CD4-positive, alpha-beta T cell treated with Interleukin-15 for 1 hour (primary cell): ENCODE measurements at regions not wholly inside any gene's neighbourhood (a gene's known extent, or its start where the extent isn't known, plus 50 kb on each side); places are given as distances from the start of the nearest gene placed in this dataset.
A peak's percentile ranks its signal among the peaks of the same experiment; 100 is the strongest.
"Not testable (repeated sequence)": the region's sequence is repeated elsewhere in the genome, so short reads cannot be mapped to it uniquely, and the experiment has no call there.

Experiments
- DNase-seq: peaks from one replicate; pipeline ENCODE4 v3.0.0-alpha.2; 2020

GRCh38 chr12:31819427-31819826, 90.6 kb upstream of the AMN1 start:
- DNase-seq, result no peak

- no peak for DNase-seq
Measured at GRCh38 chr12:31818623-31819268, 89.9 kb upstream of the AMN1 start.

- no peak for DNase-seq
Measured at GRCh38 chr12:31817120-31817519, 88.3 kb upstream of the AMN1 start.

GRCh38 chr12:31815096-31815495, 86.3 kb upstream of the AMN1 start:
- DNase-seq, result no peak

- DNase-seq, result no peak
Measured at GRCh38 chr12:31813305-31813704, 84.5 kb upstream of the AMN1 start.

GRCh38 chr12:31807773-31808097, 78.9 kb upstream of the AMN1 start:
- DNase-seq, result no peak

GRCh38 chr12:31807081-31807772, 78.4 kb upstream of the AMN1 start:
- DNase-seq, result peak; percentile 21

- DNase-seq, result not testable (repeated sequence)
Measured at GRCh38 chr12:31805681-31806080, 76.9 kb upstream of the AMN1 start.

GRCh38 chr12:31804707-31805106, 75.9 kb upstream of the AMN1 start:
- not testable (repeated sequence) for DNase-seq

GRCh38 chr12:31804185-31804504, 75.3 kb upstream of the AMN1 start:
- no peak for DNase-seq

GRCh38 chr12:31803306-31804184, 74.7 kb upstream of the AMN1 start:
- no peak for DNase-seq

- DNase-seq, result no peak
Measured at GRCh38 chr12:31801872-31802271, 73.1 kb upstream of the AMN1 start.

GRCh38 chr12:31797230-31797872, 68.5 kb upstream of the AMN1 start:
- DNase-seq, result peak; percentile 23

- DNase-seq, result no peak
Measured at GRCh38 chr12:31796270-31796951, 67.6 kb upstream of the AMN1 start.

GRCh38 chr12:31794745-31795144, 65.9 kb upstream of the AMN1 start:
- DNase-seq, result no peak

- DNase-seq, result not testable (repeated sequence)
Measured at GRCh38 chr12:31791265-31791664, 62.4 kb upstream of the AMN1 start.

- DNase-seq, result no peak
Measured at GRCh38 chr12:31790759-31791158, 61.9 kb upstream of the AMN1 start.

GRCh38 chr12:31785318-31785717, 56.5 kb upstream of the AMN1 start:
- DNase-seq, result no peak

GRCh38 chr12:31783996-31784645, 55.3 kb upstream of the AMN1 start:
- DNase-seq, result no peak

- no peak for DNase-seq
Measured at GRCh38 chr12:31783556-31783955, 54.7 kb upstream of the AMN1 start.

- no peak for DNase-seq
Measured at GRCh38 chr12:31781894-31782540, 53.2 kb upstream of the AMN1 start.

- DNase-seq, result no peak
Measured at GRCh38 chr12:31780096-31780495, 51.3 kb upstream of the AMN1 start.
